GM19099 (cell line): ENCODE measurements at regions not wholly inside any gene's neighbourhood (a gene's known extent, or its start where the extent isn't known, plus 50 kb on each side); places are given as distances from the start of the nearest gene placed in this dataset.

ENCODE experiments used
- POLR2A ChIP-seq: IDR thresholded peaks from 3 replicates; pipeline ENCODE4 v1.6.1; 2011; ENCODE audit warnings: low read depth; ENCODE audit not compliant: insufficient read length; ENCODE audit errors: extremely low read depth

DNA sequence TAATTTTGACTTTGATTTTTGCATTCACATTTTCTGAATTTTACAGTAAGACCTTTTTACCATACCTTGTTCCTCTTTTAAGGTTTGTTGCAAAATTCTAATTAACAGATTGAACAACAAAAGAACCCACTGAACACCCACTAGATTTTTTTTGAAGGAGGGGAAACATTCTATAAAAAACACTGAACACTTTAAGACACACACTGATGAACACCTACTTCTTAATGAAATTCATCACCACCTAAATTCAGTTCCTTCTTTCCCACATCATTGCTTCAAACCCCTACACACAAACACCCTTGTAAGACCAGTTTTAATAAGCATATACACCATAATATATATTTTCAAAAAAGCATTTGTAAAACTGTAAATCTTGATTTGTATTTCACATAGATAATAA is 559.0 kb upstream of the MEF2C start:
- no peak for TF ChIP-seq POLR2A

DNA sequence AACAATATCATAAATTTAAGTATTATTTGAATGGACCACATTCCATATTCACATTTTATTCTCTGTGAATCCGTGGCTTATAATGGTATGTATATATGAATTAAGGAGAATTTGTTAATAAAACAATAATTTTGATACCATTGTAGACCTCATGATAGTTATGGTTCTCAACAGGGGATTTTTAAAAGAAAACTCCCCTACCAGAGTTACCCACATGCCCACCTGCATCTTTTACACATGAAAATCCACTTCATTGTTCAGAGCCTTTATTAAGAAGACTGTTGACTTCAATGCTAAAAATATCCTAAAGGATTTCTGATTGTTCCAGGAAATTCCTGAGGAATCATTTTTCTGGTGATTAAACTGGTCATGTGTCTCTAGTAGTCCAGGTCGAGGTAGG is 557.7 kb upstream of the MEF2C start:
- no peak for TF ChIP-seq POLR2A

DNA sequence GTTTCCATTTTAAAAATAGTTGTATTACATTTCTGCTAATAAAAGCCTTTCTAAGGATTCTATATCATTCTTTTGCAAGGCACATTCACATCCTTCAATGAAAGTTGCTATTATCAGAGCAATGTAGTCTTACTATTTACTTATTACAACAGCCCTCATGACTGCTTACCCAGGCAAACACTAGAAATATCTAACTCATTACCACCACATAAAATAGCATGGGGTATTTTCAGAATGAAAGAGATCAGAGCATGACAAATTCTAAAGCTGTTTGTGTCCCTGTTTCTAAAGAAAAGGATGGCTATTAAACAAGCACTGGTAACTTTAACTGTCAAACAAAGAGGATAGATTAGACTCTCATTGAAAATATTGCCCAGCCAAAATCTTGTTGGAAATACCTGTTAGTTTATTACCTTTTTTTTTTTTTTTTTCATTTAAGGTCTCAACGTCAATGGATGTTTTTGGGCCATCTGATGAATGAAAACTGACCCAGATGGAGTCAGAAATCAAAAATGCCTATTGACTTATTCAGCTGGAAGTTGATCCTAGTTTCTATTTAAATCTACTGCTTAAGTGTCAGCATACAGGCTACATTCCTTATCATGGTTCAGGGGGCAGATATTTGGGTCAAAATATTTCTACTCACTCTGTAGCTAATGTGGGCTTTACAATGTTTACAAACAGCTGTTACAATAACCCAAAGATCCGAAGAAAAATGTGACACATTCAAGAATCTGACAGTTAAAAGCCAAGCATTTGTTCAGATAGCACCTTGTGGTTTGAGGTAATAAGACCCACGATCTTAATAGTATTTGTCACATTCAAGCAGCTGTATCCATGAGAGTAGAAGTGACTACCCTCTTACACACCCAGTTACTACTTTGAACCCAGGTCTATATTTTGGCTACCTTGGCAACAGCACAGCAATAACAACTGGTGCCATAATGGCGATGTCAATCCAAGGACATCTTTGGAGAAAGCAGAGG is 554.8 kb upstream of the MEF2C start:
- no peak for TF ChIP-seq POLR2A

DNA sequence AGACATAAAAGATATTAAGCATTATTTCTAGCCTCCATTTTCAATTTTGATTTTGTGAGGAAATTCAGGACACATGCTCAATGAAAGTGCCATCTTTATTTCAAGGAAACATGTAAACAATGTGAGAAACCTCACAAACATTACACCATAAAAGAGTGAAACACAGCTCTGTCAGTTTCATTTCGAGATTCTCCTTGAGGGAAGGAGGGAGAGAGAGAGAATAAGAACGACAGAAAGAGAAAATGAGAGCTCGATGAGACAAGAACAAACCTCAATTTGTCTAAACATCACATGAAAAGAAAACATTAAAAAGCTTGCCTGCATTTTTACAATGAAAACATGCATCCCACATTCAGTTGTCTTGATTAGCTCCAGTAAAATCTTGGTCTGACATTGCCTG is 553.5 kb upstream of the MEF2C start:
- no peak for TF ChIP-seq POLR2A

DNA sequence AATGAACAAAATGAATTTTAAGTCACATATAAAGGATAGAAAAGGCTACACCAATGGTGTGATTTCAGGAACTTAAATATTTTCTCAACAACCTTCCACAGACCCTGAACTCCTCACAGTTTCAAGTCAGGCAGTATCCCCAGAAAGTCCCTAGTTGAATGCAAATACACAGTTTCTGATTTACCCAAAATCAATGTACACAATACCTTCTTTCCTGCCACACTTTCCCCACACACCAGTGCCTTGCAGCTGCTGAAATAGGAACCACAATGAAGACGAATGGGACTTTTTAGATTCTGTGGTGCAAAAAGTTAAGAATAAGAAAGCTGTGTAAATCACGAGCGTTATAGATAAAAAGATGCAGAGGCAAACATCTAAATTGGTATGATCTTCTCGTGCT is 552.4 kb upstream of the MEF2C start:
- TF ChIP-seq POLR2A: no peak

DNA sequence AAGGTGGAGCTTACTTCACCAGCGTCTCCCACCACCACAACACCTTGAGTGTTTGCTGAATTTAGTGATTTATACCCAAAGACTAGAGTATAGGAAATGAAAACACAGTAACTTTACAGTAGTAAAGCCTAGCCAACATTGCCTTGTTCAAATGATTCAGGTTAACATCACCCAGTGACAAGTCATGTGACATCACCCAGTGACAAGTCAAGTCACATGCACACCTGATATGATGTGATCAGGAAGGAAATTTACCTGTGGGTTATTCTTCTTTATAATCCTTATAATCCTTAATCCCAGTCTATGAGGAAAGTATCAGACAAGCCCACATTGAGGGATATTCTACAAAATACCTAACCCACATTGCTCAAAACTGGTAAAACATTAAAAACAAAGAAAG is 545.6 kb upstream of the MEF2C start:
- no peak for TF ChIP-seq POLR2A

DNA sequence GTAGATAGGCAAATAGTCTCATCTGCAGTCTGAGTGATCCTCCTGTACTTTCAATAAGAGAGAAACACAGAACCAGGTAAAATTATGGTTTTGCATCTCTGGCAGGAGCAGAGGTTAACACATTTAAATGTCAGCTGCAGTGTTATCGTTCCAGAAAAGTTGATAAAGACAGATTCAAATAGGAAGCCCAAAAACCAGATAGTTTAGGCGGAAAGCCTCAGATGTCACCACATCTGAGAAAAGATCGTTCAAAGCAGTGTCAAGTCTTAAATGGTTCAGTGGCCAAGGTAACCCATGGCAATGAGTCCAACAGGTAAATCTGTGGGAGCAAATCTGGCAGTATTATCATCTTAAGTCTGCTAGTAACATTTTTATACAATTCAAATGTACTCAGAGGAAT is 542.1 kb upstream of the MEF2C start:
- no peak for TF ChIP-seq POLR2A

DNA sequence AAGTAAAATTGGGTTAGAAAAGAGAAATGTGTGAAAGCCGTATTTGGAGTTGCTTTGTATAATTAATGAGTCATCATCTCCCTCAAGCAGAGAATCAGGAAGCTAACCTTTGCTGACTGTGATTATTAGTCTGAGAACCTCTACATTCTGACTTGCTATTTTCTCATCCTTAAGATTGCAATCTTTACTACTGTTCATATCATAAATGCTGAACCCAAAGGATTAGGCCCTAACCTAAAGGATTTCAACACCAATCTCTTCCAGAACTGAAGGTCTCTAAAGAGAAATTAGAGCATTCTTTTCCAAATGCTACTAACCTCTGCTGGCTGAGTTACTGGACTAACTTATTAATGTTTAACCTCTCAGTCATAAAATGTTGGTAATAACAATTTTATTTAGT is 538.1 kb upstream of the MEF2C start:
- no peak for TF ChIP-seq POLR2A

DNA sequence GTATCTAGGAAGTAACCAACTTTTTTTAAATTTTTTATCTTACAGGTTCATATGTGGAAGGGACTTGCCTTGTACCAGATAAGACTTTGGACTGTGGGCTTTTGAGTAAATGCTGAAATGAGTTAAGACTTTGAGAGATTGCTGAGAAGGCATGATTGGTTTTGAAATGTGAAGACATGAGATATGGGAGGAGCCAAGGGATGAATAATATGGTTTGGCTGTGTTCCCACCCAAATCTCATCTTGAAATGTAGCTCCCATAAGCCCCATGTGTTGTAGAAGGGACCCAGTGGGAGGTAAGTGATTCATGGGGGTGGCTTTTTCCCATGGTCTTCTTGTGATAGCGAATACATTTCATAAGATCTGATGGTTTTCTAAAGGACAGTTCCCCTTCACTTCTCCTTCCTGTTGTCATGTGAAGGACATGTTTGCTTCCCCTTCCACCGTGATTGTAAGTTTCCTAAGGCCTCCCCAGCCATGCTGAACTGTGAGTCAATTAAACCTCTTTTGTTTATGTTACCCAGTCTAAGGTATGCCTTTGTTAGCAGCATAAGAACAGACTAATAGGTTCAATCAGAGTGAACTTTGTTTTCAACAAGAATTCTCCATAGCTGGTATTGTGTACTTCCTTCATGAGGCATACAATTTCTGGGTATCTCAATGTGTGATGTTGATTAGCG is 535.6 kb upstream of the MEF2C start:
- TF ChIP-seq POLR2A: no peak

DNA sequence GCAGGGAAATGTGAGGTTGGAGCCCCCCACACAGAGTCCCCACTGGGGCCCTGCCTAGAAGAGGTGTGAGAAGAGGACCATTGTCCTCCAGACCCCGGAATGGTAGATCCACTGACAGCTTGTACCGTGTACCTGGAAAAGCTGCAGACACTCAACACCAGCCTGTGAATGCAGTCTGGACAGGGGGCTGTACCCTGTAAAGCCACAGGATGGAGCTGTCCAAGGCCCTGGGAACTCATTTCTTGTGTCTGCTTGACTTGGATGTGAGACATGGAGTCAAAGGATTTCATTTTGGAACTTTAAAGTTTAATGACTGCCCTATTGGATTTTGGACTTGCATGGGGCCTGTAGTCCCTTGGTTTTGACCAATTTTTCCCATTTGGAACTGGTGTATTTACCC is 535.0 kb upstream of the MEF2C start:
- TF ChIP-seq POLR2A: no peak

DNA sequence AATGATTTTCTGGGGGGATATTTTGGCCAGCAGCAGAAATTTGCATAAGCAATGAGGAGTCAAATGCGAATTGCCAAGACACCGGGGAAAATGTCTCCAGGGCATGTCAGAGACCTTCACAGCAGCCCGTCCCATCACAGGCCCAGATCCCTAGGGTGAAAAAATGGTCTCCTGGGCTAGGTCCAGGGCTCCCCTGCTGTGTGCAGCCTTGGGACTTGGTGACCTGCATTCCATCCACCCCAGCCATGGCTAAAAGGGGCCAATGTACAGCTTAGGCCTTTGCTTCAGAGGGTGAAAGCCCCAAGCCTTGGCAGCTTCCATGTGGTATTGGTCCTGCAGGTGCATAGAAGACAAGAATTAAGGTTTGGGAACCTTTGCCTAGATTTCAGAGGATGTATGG is 534.5 kb upstream of the MEF2C start:
- TF ChIP-seq POLR2A: no peak

DNA sequence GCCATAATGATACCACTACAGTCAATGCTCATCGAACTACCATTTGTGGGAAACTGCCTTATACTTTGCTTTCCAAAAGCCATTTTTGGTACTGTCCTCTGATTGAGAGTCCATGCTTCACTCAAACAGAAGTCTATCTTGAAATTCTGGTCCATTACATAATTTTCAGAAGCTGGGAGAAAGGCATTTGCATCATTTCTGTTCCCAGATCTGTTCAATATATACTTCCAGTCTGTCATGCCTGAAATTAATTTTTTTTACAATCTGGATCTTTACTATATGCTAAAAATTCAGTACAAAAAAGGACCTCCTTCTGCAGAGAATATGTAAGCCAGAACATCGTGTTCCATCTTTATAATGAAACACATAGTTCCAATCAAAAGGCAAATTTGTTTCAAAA is 528.9 kb upstream of the MEF2C start:
- no peak for TF ChIP-seq POLR2A

DNA sequence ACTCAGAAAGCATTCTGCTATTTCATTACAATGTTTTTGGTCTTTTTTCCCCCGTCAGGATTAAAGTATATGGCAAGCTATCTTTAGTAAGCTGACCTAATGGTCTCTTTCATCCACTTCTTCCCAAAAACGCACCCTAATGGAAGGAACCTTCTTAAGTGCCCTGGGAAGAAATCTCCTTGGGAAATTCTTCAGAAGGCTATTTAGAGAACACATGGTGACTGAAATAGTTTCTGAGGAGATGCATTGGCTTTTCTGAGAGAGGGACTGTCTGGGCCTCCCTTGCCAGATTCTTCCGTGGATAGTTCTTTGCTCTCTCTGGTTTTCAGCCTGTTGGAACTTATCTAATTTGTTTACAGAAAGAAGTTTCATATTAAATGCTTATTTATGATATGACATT is 524.1 kb upstream of the MEF2C start:
- TF ChIP-seq POLR2A: no peak

DNA sequence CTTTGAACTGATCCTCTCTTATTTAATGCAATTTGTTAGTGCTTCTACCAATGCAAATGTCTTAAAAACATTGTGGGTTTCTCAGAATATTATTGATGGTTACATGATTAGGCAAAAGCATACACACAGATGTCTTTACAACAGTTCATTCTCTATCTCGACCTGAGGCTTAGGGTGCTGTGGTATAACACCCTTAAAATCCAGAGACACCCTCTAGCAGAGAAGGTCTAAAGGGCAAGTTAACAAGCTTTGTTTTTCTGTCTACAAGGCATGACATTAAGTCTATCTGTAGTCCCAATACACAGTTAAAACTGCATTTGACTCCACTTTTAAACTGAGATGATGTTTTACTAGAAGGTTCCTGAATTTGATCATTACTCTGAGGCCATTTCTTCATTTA is 518.7 kb upstream of the MEF2C start:
- TF ChIP-seq POLR2A: no peak

DNA sequence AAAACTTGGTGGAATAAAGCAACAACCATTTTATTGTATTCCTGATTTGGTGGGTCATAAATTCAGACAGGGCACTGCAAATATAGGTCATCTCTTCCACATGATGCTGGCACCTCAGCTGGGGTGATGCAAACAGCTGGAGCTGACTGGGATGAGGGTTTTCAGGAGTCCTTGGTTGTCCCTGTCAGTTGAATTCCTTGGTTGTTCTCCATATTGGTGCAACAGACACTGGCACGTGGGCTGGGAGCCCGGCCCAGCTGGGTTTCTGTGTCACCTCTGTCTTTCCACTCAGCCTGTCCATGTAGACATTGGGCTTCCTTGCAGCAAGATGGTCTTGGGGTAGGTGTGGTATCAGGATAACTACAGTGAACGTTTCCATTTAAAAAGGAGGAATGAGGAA is 518.0 kb upstream of the MEF2C start:
- TF ChIP-seq POLR2A: no peak

DNA sequence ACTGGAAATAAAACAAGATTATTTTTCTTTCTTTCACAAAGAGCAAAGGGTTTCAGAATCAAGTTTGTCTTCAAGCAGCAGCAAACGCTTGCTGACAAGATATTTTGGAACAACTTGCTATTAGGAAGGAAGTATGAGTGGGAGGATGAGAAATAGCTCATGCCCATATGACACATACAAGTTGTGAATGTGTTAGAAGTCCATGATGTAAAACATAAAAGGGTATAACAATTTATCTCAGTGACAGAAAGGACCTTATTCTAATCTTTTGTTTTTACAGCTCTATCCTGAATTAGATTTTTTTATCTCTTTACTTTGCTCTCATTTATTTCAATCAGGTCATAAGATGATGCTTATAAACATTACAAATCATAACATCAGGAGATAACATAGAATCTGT is 516.6 kb upstream of the MEF2C start:
- TF ChIP-seq POLR2A: no peak
